HG02884 (cell line): ENCODE measurements at regions not wholly inside any gene's neighbourhood (a gene's known extent, or its start where the extent isn't known, plus 50 kb on each side); places are given as distances from the start of the nearest gene placed in this dataset.
"Not testable (repeated sequence)": the region's sequence is repeated elsewhere in the genome, so short reads cannot be mapped to it uniquely, and the experiment has no call there.

ENCODE experiments used
- ATAC-seq: cut with Tn5 transposase; IDR thresholded peaks from one replicate; pipeline ENCODE4 v1.9.1; 2021; ENCODE audit warnings: mild to moderate bottlenecking, moderate library complexity; ENCODE audit not compliant: unreplicated experiment

DNA sequence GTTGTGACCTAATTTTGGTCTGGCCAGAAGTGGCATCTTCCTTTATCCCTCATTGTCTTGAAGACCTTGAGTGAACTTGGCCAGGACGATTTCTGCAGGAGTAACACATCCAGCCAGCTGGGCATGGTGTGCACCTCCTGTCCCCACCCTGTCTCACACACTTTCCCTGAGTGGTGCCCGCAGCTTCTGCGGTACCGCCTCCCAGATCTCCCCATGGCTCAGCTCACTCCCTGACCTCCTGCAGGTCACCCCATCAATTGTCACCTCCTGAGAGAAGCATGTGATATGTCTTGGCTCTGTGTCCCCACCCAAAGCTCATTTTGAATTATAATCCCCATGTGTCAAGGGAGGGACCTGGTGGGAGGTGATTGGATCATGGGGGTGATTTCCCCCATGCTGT lies 50.2 kb upstream of the TP53I11 start:
- ATAC-seq = no peak

- no peak for ATAC-seq
These were observed 50.9 kb upstream of the TP53I11 start for GRCh38 chr11:45001466-45002165.

GRCh38 chr11:45005106-45005505 lies 54.4 kb upstream of the TP53I11 start:
- ATAC-seq = no peak

- ATAC-seq = no peak
These were observed 56.3 kb upstream of the TP53I11 start for GRCh38 chr11:45007011-45007410.

DNA sequence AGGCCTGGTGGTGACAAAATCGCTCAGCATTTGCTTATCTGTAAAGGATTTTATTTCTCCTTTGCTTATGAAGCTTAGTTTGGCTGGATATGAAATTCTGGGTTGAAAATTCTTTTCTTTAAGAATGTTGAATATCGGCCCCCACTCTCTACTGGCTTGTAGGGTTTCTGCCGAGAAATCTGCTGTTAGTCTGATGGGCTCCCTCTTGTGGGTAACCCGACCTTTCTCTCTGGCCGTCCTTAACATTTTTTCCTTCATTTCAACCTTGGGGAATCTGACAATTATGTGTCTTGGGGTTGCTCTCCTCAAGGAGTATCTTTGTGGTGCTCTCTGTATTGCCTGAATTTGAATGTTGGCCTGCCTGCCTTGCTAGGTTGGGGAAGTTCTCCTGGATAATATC lies 65.3 kb upstream of the TP53I11 start:
- not testable (repeated sequence) for ATAC-seq

GRCh38 chr11:45016446-45016845 lies 65.8 kb upstream of the TP53I11 start:
- not testable (repeated sequence) for ATAC-seq

DNA sequence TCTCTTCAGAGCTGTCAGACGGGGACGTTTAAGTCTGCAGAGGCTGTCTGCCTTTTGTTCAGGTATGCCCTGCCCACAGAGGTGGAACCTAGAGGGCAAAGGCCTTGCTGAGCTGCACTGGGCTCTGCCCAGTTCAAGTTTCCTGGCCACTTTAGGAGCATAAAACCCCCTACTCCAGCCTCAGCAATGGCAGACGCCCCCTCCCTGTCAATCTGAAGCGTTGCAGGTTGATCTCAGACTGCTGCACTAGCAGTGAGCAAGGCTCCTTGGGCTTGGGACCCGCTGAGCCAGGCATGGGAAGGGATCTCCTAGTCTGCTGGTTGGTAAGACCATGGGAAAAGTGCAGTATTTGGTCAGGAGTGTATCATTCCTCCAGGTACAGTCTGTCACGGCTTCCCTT lies 66.6 kb upstream of the TP53I11 start:
- ATAC-seq = no peak

- no peak for ATAC-seq
These were observed 70.3 kb upstream of the TP53I11 start for GRCh38 chr11:45021001-45021400.

DNA sequence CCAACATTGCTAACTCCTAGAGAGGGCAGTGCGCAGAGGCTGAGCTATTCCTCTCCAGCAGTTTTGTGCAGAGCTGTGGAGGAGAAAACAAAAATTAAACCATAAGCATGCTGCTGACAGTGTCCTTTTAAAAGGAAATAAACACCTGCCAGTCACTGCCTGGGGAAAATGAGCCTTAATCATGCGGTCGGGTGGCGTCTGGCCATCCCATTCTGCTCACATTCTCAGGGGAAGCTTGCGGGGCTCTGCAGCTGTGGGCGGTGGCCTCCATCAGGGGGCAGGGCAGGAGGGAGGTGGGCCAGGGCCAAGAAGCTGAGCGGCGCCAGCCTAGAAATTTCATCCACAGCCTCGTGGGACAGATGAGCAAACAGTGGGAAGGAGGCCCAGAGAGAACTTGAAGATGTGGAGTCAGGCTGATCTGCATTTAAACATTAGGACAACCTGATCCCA lies 71.0 kb upstream of the TP53I11 start:
- no peak for ATAC-seq

- ATAC-seq = no peak
These were observed 71.8 kb upstream of the TP53I11 start for GRCh38 chr11:45022294-45023064.

GRCh38 chr11:45023065-45023365 lies 72.3 kb upstream of the TP53I11 start:
- no peak for ATAC-seq

- no peak for ATAC-seq
These were observed 73.6 kb upstream of the TP53I11 start for GRCh38 chr11:45024316-45024715.

DNA sequence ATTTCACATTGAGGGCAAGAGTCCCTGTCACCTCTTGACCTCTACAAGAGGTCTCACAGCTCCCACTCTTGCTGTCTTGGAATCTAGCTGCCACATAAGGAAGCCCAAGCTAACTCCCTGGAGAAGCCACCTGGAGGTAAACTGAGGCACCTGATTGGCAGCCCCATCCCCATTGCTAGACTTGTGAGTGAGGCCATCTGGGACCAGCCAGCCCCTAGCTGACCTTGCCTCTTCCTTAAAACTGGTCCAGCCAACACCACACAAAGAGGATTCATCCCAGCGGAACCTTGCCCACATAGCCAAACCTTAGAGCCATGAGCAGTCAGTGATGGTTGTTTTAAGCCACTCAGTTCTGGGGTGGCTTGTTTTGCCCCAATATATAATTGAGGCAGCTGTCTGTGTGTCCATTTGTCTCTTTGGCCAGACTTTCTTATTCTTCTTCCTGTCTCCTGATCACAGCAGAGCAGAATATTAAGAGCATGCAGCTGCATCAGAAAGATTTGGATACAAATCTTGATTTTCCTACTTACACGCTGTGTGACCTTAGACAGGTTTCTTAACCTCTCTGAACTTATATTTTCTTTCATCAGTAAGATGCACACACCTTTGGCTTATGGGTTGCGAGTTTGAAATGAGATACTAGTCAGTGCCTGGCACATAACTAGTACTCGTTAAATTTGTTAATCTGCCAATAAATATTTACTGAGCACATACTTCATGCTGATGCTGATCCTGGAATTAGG lies 74.3 kb upstream of the TP53I11 start:
- no peak for ATAC-seq

- peak; percentile 51 for ATAC-seq
These were observed 75.2 kb upstream of the TP53I11 start for GRCh38 chr11:45025716-45026492.

GRCh38 chr11:45026835-45027234 lies 76.2 kb upstream of the TP53I11 start:
- no peak for ATAC-seq

DNA sequence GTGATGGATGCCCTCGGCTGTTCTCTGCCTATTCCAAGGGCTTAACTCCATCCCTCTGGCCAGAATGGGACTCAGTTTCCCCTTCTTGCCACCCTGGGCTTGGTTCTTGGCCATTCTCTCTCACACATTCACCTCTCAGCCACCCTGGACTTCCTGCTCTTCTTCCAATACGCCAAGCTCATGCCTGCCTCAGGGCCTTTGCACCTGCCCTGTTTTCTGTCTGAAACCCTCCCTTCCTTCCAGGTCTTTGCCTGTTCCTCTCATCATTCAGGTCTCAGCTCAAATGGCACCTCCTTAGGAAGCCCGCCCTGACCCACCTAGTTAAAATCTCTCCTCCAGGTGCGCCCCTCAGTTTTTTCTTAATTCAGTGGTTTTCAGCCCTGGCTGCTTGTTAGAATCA lies 76.6 kb upstream of the TP53I11 start:
- no peak for ATAC-seq

GRCh38 chr11:45028911-45029682 lies 78.4 kb upstream of the TP53I11 start:
- ATAC-seq = no peak

DNA sequence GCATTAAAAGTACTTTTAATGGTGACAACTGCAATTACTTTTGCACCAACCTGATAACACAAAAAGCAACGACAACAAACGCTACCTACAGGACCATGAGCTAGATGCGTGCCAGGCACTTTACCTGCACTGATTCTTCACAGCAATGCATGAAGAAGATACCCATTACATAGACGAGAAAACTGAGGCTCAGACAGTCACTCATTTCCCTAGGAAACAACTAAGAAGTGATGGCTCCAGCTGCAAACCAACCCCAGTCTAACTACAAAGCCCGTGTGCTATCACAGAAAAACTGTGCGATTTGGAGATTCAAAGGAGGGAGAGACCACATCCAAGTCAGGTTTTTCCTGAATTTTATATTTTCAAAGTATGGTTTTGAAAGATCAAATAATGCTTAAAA lies 80.1 kb upstream of the TP53I11 start:
- no peak for ATAC-seq

DNA sequence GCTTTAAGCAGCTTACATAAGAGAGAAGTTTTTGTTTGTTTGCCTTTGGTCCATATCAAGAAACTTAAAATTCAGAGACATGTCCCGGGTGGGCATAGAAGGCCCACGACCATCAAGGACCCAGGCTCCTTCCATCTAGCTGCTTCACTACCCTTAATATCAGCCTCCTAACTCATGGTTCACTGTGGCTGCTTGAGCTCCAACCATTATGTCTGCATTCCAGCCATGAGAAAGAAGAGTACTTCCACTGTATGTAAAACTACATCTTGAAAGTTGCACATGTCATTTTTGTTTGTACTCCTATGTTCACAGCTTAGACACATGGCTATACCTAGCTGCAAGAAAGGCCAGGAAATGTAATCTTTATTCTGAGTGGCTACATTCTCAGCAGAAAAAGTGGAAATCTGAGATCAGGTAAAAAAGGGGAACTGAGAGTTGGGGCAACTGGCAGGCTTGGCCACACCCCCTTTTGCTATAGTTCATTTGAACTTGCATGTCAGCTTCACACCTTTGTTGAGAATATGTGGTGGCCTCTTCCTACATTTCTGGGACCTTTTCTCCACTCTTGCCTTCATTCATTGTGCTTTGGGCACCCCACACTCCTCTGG lies 81.3 kb upstream of the TP53I11 start:
- ATAC-seq = peak; percentile 82

- ATAC-seq = no peak
These were observed 84.7 kb upstream of the TP53I11 start for GRCh38 chr11:45035413-45035812.
